ENCODE measurements at regions not wholly inside any gene's neighbourhood (a gene's known extent, or its start where the extent isn't known, plus 50 kb on each side); places are given as distances from the start of the nearest gene placed in this dataset.
"Not testable (repeated sequence)": the region's sequence is repeated elsewhere in the genome, so short reads cannot be mapped to it uniquely, and the experiment has no call there.

GRCh38 chrX:65828599-65828998 lies 161.1 kb downstream of the MSN start:
- DNase-seq (ENCODE audit: low read depth in 2 of 2, low spot score in 1 of 2): no peak

- DNase-seq (ENCODE audit: low read depth in 2 of 2, low spot score in 1 of 2): not testable (repeated sequence)
Measured at GRCh38 chrX:65825226-65825625, 157.8 kb downstream of the MSN start.

DNA sequence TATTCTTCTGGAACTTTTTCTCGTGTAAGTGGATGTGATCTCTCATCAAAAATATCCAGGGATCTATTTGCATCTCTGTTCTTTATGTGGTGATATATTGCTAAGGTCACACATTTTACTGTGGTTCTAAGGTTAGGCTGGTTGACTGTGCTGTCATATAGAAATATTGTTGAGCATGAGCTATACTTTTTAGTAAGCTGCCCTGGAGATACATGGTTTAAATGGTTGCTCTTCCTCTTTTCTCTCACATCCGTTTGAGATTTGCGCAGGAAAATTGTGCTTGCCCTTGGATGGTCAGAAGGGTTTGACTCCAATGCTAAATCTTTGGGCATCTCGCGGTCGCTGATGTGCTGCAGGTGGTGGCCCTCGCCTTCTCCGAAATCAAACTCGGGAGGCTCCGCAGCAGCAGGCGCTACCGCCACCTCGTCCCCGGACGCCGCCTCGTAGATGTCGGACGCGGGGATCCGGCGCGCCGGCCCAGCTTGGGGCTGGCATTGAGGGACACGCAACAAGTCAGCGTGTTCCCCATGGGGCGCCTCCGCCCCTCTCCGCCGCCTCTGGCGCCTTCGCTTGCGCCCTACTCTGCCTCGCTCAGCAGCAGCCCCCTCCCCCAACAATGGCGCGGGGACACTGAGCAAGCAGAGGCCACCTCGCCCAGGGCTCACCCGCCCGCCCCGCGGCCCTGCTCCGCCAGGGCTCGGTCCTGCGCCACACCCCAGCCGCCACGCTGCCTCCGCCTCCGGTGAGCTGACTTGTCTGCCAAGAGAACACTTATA lies 154.5 kb downstream of the MSN start:
- DNase-seq (ENCODE audit: low read depth in 2 of 2, low spot score in 1 of 2): peak in 1 of 2 donors; percentile 4

DNA sequence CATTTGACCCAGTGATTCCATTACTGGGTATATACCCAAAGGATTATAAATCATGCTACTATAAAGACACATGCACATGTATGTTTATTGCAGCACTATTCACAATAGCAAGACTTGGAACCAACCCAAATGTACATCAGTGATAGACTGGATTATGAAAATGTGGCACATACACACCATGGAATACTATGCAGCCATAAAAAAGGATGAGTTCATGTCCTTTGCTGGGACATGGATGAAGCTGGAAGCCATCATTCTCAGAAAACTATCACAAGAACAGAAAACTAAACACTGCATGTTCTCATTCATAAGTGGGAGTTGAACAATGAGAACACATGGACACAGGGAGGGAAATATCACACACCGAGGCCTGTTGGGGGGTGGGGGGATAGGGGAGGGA lies 152.5 kb downstream of the MSN start:
- DNase-seq (ENCODE audit: low read depth in 2 of 2, low spot score in 1 of 2): not testable (repeated sequence)

DNA sequence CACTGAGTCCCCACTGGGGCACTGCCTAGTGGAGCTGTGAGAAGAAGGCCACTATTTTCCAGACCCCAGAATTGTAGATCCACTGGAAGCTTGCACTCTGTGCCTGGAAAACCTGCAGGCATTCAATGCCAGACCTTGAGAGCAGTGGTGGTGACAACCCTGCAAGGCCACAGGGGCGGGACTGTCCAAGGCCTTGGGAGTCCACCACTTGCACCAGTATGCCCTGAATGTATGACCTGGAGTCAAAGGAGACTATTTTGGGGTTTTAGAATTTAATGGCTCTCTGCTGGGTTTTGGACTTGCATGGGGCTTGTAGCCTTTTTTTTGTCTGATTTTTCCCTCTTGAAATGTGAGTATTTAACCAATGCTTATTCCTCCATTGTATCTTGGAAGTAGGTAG lies 145.8 kb downstream of the MSN start:
- no peak for DNase-seq (ENCODE audit: low read depth in 2 of 2, low spot score in 1 of 2)

DNA sequence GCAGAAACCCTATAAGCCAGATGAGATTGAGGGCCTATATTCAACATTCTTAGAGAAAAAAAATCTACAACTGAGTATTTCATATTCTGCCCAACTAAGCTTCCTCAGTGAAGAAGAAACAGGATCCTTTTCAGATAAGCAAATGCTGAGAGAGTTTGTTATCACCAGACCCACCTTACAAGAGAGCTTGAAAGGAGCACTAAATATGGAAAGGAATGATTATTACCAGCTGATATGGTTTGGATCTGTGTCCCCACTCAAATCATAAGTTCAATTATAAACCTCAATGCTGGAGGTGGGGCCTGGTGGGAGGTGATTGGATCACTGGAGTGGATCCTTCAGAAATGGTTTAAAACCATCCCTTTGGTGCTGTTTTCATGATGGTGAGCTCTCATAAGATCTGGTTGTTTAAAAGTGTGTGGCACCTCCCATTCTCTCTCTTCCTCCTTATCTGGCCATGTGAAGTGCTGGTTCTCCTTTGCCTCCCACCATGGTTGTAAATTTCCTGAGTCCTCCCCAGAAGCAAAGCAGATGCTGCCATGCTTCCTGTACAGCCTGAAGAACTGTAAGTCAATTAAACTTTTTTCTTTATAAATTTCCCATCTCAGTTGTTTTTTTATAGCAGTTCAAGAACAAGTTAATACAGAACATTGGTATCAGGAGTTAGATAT lies 144.2 kb downstream of the MSN start:
- DNase-seq (ENCODE audit: low read depth in 2 of 2, low spot score in 1 of 2): no peak
